Loucy (cell line): ENCODE measurements at regions not wholly inside any gene's neighbourhood (a gene's known extent, or its start where the extent isn't known, plus 50 kb on each side); places are given as distances from the start of the nearest gene placed in this dataset.

ENCODE experiments used
- EZH2phosphoT487 ChIP-seq: fragments of 200-600 bp; IDR thresholded peaks from 2 replicates; pipeline ENCODE4 v1.6.1; 2018; ENCODE audit warnings: antibody characterized with exemption, mild to moderate bottlenecking, moderate library complexity, borderline replicate concordance
- TF ChIP-seq, protein P1 (sequence below): fragments of 200-600 bp; sonication (generic); conservative IDR thresholded peaks from 2 replicates; pipeline ENCODE4 v1.5.1; 2014; ENCODE audit warnings: mild to moderate bottlenecking, antibody characterized with exemption, low read length

DNA sequence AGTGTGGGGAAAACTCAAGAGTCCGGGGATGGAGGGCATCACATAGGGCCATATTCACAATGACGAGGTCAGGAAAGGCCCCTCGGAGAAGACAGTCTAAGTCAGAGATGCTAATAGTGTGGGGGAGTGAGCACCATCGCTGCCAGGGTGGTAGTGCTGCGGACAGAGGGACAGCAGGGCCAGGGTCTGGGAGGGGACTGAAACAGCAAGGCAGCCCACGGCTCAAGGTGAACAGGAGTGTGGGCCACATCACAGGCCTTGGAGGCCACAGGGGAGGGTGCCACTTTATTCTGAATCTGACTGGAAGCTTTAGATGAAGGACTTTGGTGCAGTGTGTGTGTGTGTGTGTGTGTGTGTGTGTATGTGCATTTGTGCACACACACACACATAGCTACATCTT, 130.9 kb upstream of the GLI2 start:
- TF ChIP-seq, protein P1, sequence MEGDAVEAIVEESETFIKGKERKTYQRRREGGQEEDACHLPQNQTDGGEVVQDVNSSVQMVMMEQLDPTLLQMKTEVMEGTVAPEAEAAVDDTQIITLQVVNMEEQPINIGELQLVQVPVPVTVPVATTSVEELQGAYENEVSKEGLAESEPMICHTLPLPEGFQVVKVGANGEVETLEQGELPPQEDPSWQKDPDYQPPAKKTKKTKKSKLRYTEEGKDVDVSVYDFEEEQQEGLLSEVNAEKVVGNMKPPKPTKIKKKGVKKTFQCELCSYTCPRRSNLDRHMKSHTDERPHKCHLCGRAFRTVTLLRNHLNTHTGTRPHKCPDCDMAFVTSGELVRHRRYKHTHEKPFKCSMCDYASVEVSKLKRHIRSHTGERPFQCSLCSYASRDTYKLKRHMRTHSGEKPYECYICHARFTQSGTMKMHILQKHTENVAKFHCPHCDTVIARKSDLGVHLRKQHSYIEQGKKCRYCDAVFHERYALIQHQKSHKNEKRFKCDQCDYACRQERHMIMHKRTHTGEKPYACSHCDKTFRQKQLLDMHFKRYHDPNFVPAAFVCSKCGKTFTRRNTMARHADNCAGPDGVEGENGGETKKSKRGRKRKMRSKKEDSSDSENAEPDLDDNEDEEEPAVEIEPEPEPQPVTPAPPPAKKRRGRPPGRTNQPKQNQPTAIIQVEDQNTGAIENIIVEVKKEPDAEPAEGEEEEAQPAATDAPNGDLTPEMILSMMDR: no peak
- no peak for TF ChIP-seq EZH2phosphoT487
